H1 (cell line): ENCODE measurements at regions not wholly inside any gene's neighbourhood (a gene's known extent, or its start where the extent isn't known, plus 50 kb on each side); places are given as distances from the start of the nearest gene placed in this dataset.

Experiments
- CTCF ChIA-PET: fragments of 300-600 bp; sonication (Branson Sonifier 250); formaldehyde crosslinking; loops from one replicate; lab custom pipeline; 2021; ENCODE audit not compliant: partially characterized antibody; lab: Charles Lee
- POLR2A ChIA-PET: fragments of 300-600 bp; sonication (Branson Sonifier 250); formaldehyde crosslinking; loops from one replicate; lab custom pipeline; 2021; ENCODE audit warnings: inconsistent platforms; ENCODE audit not compliant: partially characterized antibody; lab: Charles Lee
- DNase-seq, 2 experiments: peaks; one replicate each; pipeline versions ENCODE4 v3.0.0 to v3.0.0-alpha.2; 2010 to 2022; ENCODE audit warnings: low spot score in 2 of 2, low read depth in 1 of 2, mixed read lengths in 1 of 2
- FAIRE-seq: peaks from 2 replicates; lab custom pipeline; 2011; peaks lifted over from hg19 to GRCh38; lab: Jason Lieb, UNC
- H2AFZ ChIP-seq: 2 replicates; pipeline ENCODE4 v1.8.1; 2012; ENCODE audit warnings: low read length, inconsistent platforms
- H2AK5ac ChIP-seq: 2 replicates; pipeline ENCODE4 v1.6.1; 2013; ENCODE audit warnings: low read depth, low read length
- H2BK120ac ChIP-seq: replicated peaks from 2 replicates; pipeline ENCODE3; 2013; ENCODE audit warnings: low read depth, low read length, inconsistent platforms
- H2BK12ac ChIP-seq: 2 replicates; pipeline ENCODE4 v1.6.1; 2013; ENCODE audit warnings: low read depth, low read length
- H2BK15ac ChIP-seq: 2 replicates; pipeline ENCODE4 v1.6.1; 2013; ENCODE audit warnings: low read length
- H2BK20ac ChIP-seq: 2 replicates; pipeline ENCODE4 v1.6.1; 2013; ENCODE audit warnings: low read length
- H2BK5ac ChIP-seq: 2 replicates; pipeline ENCODE4 v1.6.1; 2013; ENCODE audit warnings: low read depth, low read length
- H3K14ac ChIP-seq: 2 replicates; pipeline ENCODE4 v1.6.1; 2013; ENCODE audit warnings: inconsistent platforms; ENCODE audit not compliant: insufficient read length
- H3K18ac ChIP-seq: 2 replicates; pipeline ENCODE4 v1.6.1; 2013; ENCODE audit warnings: low read length; ENCODE audit errors: extremely low read depth
- H3K23ac ChIP-seq: 2 replicates; pipeline ENCODE4 v1.6.1; 2013; ENCODE audit warnings: inconsistent platforms; ENCODE audit not compliant: insufficient read length
- H3K23me2 ChIP-seq: 2 replicates; pipeline ENCODE4 v1.6.1; 2013; ENCODE audit warnings: low read depth, low read length
- H3K27ac ChIP-seq: 2 replicates; pipeline ENCODE4 v1.6.1; 2011; ENCODE audit warnings: low read depth, low read length, inconsistent platforms
- H3K27me3 ChIP-seq, 4 experiments: replicated peaks in 1 of 4; 1 replicate in 1 of 4; 2 replicates in 3 of 4; pipeline versions ENCODE4 v1.6.1 to v1.8.1; 2011 to 2013; ENCODE audit warnings: low read length in 3 of 4, mild to moderate bottlenecking in 3 of 4, inconsistent platforms in 2 of 4, mixed read lengths in 2 of 4, moderate library complexity in 1 of 4; ENCODE audit not compliant: control insufficient read depth in 3 of 4, insufficient read depth in 3 of 4; ENCODE audit errors: extremely low read depth in 1 of 4
- H3K36me3 ChIP-seq, 4 experiments: 2 replicates each; pipeline versions ENCODE4 v1.6.1 to v1.8.1; 2011 to 2013; ENCODE audit warnings: mild to moderate bottlenecking in 4 of 4, low read length in 3 of 4, moderate library complexity in 2 of 4, control low read depth in 1 of 4, inconsistent platforms in 1 of 4; ENCODE audit not compliant: insufficient read depth in 4 of 4, control insufficient read depth in 2 of 4
- H3K4ac ChIP-seq: replicated peaks from 2 replicates; pipeline ENCODE3; 2013; ENCODE audit warnings: low read length, low read depth, mixed read lengths, inconsistent platforms; ENCODE audit not compliant: insufficient read length
- H3K4me1 ChIP-seq, 4 experiments: replicated peaks in 1 of 4; 1 replicate in 1 of 4; 2 replicates in 3 of 4; pipeline versions ENCODE4 v1.6.1 to v1.8.1; 2011 to 2013; ENCODE audit warnings: low read length in 3 of 4, inconsistent platforms in 2 of 4, mixed read lengths in 1 of 4; ENCODE audit not compliant: insufficient read depth in 4 of 4, control insufficient read depth in 3 of 4
- H3K4me2 ChIP-seq, 2 experiments: 2 replicates each; pipeline versions ENCODE4 v1.6.1 to v1.8.1; 2011 to 2013; ENCODE audit warnings: low read depth in 2 of 2, low read length in 2 of 2, control low read depth in 1 of 2, inconsistent platforms in 1 of 2, mild to moderate bottlenecking in 1 of 2; ENCODE audit not compliant: insufficient read depth in 1 of 2
- H3K4me3 ChIP-seq, 4 experiments: fragments of 200-600, 300-600 bp in 1 of 4; sonication (generic), shearing (Covaris generic), sonication (Bioruptor Twin) in 1 of 4; 2 replicates each; pipeline versions ENCODE4 v1.5.1 to v1.8.1; 2011 to 2016; ENCODE audit warnings: low read length in 4 of 4, low read depth in 3 of 4, control low read depth in 2 of 4, inconsistent platforms in 2 of 4, mild to moderate bottlenecking in 2 of 4, mixed read lengths in 1 of 4, moderate library complexity in 1 of 4; ENCODE audit not compliant: insufficient read depth in 2 of 4; ENCODE audit errors: extremely low read depth in 1 of 4
- H3K56ac ChIP-seq: replicated peaks from 2 replicates; pipeline ENCODE3; 2013; ENCODE audit warnings: low read depth, mild to moderate bottlenecking, mixed read lengths, low read length, inconsistent platforms; ENCODE audit not compliant: insufficient read length
- H3K79me1 ChIP-seq: 2 replicates; pipeline ENCODE4 v1.6.1; 2013; ENCODE audit warnings: low read depth, low read length, control low read depth
- H3K79me2 ChIP-seq, 2 experiments: 2 replicates each; pipeline versions ENCODE4 v1.6.1 to v1.8.1; 2012 to 2013; ENCODE audit warnings: low read length in 2 of 2, mild to moderate bottlenecking in 2 of 2, inconsistent platforms in 1 of 2; ENCODE audit not compliant: insufficient read depth in 2 of 2, control insufficient read depth in 1 of 2
- H3K9ac ChIP-seq, 4 experiments: replicated peaks in 1 of 4; 1 replicate in 1 of 4; 2 replicates in 3 of 4; pipeline versions ENCODE4 v1.6.1 to v1.8.1; 2011 to 2013; ENCODE audit warnings: low read depth in 3 of 4, low read length in 3 of 4, control low read depth in 2 of 4, mild to moderate bottlenecking in 2 of 4, moderate library complexity in 2 of 4, inconsistent platforms in 1 of 4; ENCODE audit errors: extremely low read depth in 1 of 4
- H3K9me3 ChIP-seq, 2 experiments: 2 replicates each; pipeline versions ENCODE4 v1.6.1 to v1.8.1; 2012 to 2013; ENCODE audit warnings: mild to moderate bottlenecking in 2 of 2, moderate library complexity in 2 of 2, control low read depth in 1 of 2, inconsistent platforms in 1 of 2, low read depth in 1 of 2, low read length in 1 of 2, mixed read lengths in 1 of 2; ENCODE audit not compliant: insufficient read depth in 2 of 2
- H4K20me1 ChIP-seq, 2 experiments: replicated peaks in 1 of 2; 2 replicates each; pipeline versions ENCODE3 to v1.8.1; 2011 to 2013; ENCODE audit warnings: inconsistent platforms in 2 of 2, low read length in 2 of 2, mild to moderate bottlenecking in 1 of 2; ENCODE audit not compliant: insufficient read depth in 2 of 2, control insufficient read depth in 1 of 2
- H4K5ac ChIP-seq: 2 replicates; pipeline ENCODE4 v1.6.1; 2013; ENCODE audit warnings: low read length, low read depth, mixed read lengths, inconsistent platforms; ENCODE audit not compliant: insufficient read length
- H4K8ac ChIP-seq: 2 replicates; pipeline ENCODE4 v1.8.0; 2013; ENCODE audit warnings: mild to moderate bottlenecking, moderate library complexity, low read length, inconsistent platforms; ENCODE audit not compliant: insufficient read depth; ENCODE audit errors: extremely low read depth
- H4K91ac ChIP-seq: replicated peaks from 2 replicates; pipeline ENCODE3; 2013; ENCODE audit warnings: low read length, mixed read lengths, inconsistent platforms; ENCODE audit not compliant: insufficient read length
- GTF2F1 ChIP-seq: IDR thresholded peaks from 2 replicates; pipeline ENCODE4 v1.6.1; 2012; ENCODE audit warnings: low read depth, low read length, improper control_type of control experiment, borderline replicate concordance
- TEAD4 ChIP-seq: IDR thresholded peaks from 2 replicates; pipeline ENCODE4 v1.6.1; 2012; ENCODE audit warnings: low read depth, low read length, inconsistent platforms, mixed read lengths
- USF2 ChIP-seq: IDR thresholded peaks from 2 replicates; pipeline ENCODE4 v1.6.1; 2011; ENCODE audit warnings: low read length, improper control_type of control experiment
- WGBS, 2 experiments: shearing (Covaris generic) in 1 of 2; methylation state at CpG; one replicate each; pipeline versions ENCODE4 v1.1.6 to v1.1.7; 2013 to 2015; ENCODE audit warnings: low lambda C conversion rate in 2 of 2, mixed read lengths in 2 of 2, inconsistent platforms in 1 of 2, low coverage in 1 of 2, missing lambda C conversion rate in 1 of 2; ENCODE audit not compliant: insufficient replicate concordance in 2 of 2, insufficient coverage in 1 of 2, insufficient read length in 1 of 2; ENCODE audit errors: extremely low coverage in 1 of 2, missing lambda C conversion rate in 1 of 2; 5-methylcytosine and 5-hydroxymethylcytosine counted together

GRCh38 chr14:97077253-97077653, 280.1 kb downstream of the VRK1 start:
- H3K56ac ChIP-seq, result no peak overlapping the region
- no peak for DNase-seq
- no peak overlapping the region for H3K18ac ChIP-seq
- H2BK15ac ChIP-seq, result no peak overlapping the region
- no peak overlapping the region for H3K4me3 ChIP-seq
- H3K23me2 ChIP-seq, result no peaks in the 10 kb centered on the region
- H2BK12ac ChIP-seq, result no peak overlapping the region
- H4K5ac ChIP-seq, result no peak overlapping the region
- no peaks in the 10 kb centered on the region for H3K27me3 ChIP-seq
- H3K4me2 ChIP-seq, result no peak overlapping the region
- no peak overlapping the region for H4K91ac ChIP-seq
- no peaks in the 10 kb centered on the region; a peak in 2 of 7 replicates for H3K4me1 ChIP-seq
- 0 out of 2 replicates have a peak overlapping the region, but pooled peaks have one; percentile 11 for H4K8ac ChIP-seq
- WGBS, 2 experiments, result 82% methylated on average over 8 of the region's 8 CpGs; no CpG with 5 or more reads in 1 of the 2 experiments
- no peak for FAIRE-seq
- H3K4ac ChIP-seq, result no peak overlapping the region
- no peaks in the 10 kb centered on the region for H4K20me1 ChIP-seq
- no peak overlapping the region for H3K14ac ChIP-seq
- H3K23ac ChIP-seq, result no peak overlapping the region
- no peak overlapping the region for H2AFZ ChIP-seq
- H2AK5ac ChIP-seq, result no peak overlapping the region
- H3K9me3 ChIP-seq, result no peaks in the 10 kb centered on the region; a peak in 1 of 4 replicates
- ChIA-PET CTCF (interaction anchor here (0.7 to 1.2 kb wide), 3 partner anchors 9 to 22 kb away, joined by 3 to 4 read pairs (median 3); no protein-coding TSS in a partner anchor), POLR2A (interaction anchor here (0.6 kb wide), 1 partner anchor 52 kb away, joined by 3 read pairs; no protein-coding TSS in a partner anchor)
- H3K9ac ChIP-seq, result no peak overlapping the region
- no peaks in the 10 kb centered on the region for H3K79me2 ChIP-seq
- H3K79me1 ChIP-seq, result no peaks in the 10 kb centered on the region
- H3K36me3 ChIP-seq, result no peaks in the 10 kb centered on the region
- no peak overlapping the region for H2BK20ac ChIP-seq
- H2BK120ac ChIP-seq, result no peak overlapping the region
- no peak overlapping the region for H3K27ac ChIP-seq
- no peak overlapping the region; the same call in 1 of the 2 replicates for H2BK5ac ChIP-seq
- TF ChIP-seq USF2 (no peak), GTF2F1 (no peak), TEAD4 (no peak)
